Progenitor cell of endocrine pancreas (in vitro differentiated cells): ENCODE measurements at regions not wholly inside any gene's neighbourhood (a gene's known extent, or its start where the extent isn't known, plus 50 kb on each side); places are given as distances from the start of the nearest gene placed in this dataset.

Source experiments
- DNase-seq: peaks from one replicate; pipeline ENCODE4 v3.0.0; 2021; ENCODE audit warnings: low spot score; ENCODE audit not compliant: unreplicated experiment
- H3K27ac Mint-ChIP-seq: 2 replicates; pipeline ENCODE4 v1.8.0; 2021; ENCODE audit warnings: mild to moderate bottlenecking, moderate library complexity, mixed read lengths
- H3K27me3 Mint-ChIP-seq: 2 replicates; pipeline ENCODE4 v1.8.0; 2021; ENCODE audit warnings: mixed read lengths
- H3K36me3 Mint-ChIP-seq: 2 replicates; pipeline ENCODE4 v1.8.0; 2022; ENCODE audit warnings: mixed read lengths; ENCODE audit not compliant: insufficient read depth
- H3K4me1 Mint-ChIP-seq: 2 replicates; pipeline ENCODE4 v1.8.0; 2021; ENCODE audit warnings: low read depth, mixed read lengths
- H3K4me3 Mint-ChIP-seq: 2 replicates; pipeline ENCODE4 v1.8.0; 2021; ENCODE audit warnings: low read depth, mild to moderate bottlenecking, moderate library complexity, mixed read lengths
- H3K9me3 Mint-ChIP-seq: 2 replicates; pipeline ENCODE4 v1.8.0; 2021; ENCODE audit warnings: low read depth, mixed read lengths
- CTCF ChIP-seq: fragments of 200-600 bp; sonication (generic); IDR thresholded peaks from one replicate; pipeline ENCODE4 v1.5.0; 2021; ENCODE audit warnings: antibody characterized with exemption, mild to moderate bottlenecking; ENCODE audit not compliant: unreplicated experiment

- no peaks in the 10 kb centered on the region for H3K9me3 Mint-ChIP-seq
- DNase-seq = no peak
- TF ChIP-seq CTCF = no peak
- H3K36me3 Mint-ChIP-seq = no peaks in the 10 kb centered on the region
- H3K4me1 Mint-ChIP-seq = no peaks in the 10 kb centered on the region
- no peaks in the 10 kb centered on the region for H3K27me3 Mint-ChIP-seq
- no peak overlapping the region for H3K4me3 Mint-ChIP-seq
- H3K27ac Mint-ChIP-seq = no peak overlapping the region
Measured at GRCh38 chr3:81416812-81417211, 344.6 kb downstream of the GBE1 start.

- Mint-ChIP-seq H3K27ac (no peak overlapping the region), H3K4me1 (peaks cover 9% of the 10 kb centered on the region), H3K27me3 (no peaks in the 10 kb centered on the region), H3K4me3 (no peak overlapping the region), H3K36me3 (no peaks in the 10 kb centered on the region), H3K9me3 (no peaks in the 10 kb centered on the region)
- DNase-seq = no peak
- no peak for TF ChIP-seq CTCF
Measured at GRCh38 chr3:81406318-81406717, 355.1 kb downstream of the GBE1 start.

GRCh38 chr3:81395739-81396513, 365.5 kb downstream of the GBE1 start:
- Mint-ChIP-seq H3K4me1 (peaks cover 2% of the 10 kb centered on the region), H3K27ac (no peak overlapping the region), H3K36me3 (no peaks in the 10 kb centered on the region), H3K9me3 (peaks cover 5% of the 10 kb centered on the region), H3K4me3 (no peak overlapping the region), H3K27me3 (no peaks in the 10 kb centered on the region)
- peak; percentile 32 for TF ChIP-seq CTCF
- no peak for DNase-seq

- no peak overlapping the region for H3K27ac Mint-ChIP-seq
- H3K27me3 Mint-ChIP-seq = no peaks in the 10 kb centered on the region
- peaks cover 4% of the 10 kb centered on the region for H3K4me1 Mint-ChIP-seq
- peaks cover 9% of the 10 kb centered on the region for H3K9me3 Mint-ChIP-seq
- no peaks in the 10 kb centered on the region for H3K36me3 Mint-ChIP-seq
- no peak for TF ChIP-seq CTCF
- H3K4me3 Mint-ChIP-seq = no peak overlapping the region
- DNase-seq = no peak
Measured at GRCh38 chr3:81394651-81395524, 366.6 kb downstream of the GBE1 start.

- H3K9me3 Mint-ChIP-seq = peaks cover 9% of the 10 kb centered on the region
- H3K4me1 Mint-ChIP-seq = peaks cover 4% of the 10 kb centered on the region
- H3K36me3 Mint-ChIP-seq = no peaks in the 10 kb centered on the region
- no peaks in the 10 kb centered on the region for H3K27me3 Mint-ChIP-seq
- TF ChIP-seq CTCF = no peak
- DNase-seq = no peak
- no peak overlapping the region for H3K4me3 Mint-ChIP-seq
- H3K27ac Mint-ChIP-seq = no peak overlapping the region
Measured at GRCh38 chr3:81393251-81393650, 368.2 kb downstream of the GBE1 start.
